Suprapubic skin (tissue), 4 donors: ENCODE measurements at regions not wholly inside any gene's neighbourhood (a gene's known extent, or its start where the extent isn't known, plus 50 kb on each side); places are given as distances from the start of the nearest gene placed in this dataset.

Experiments
- CTCF ChIP-seq, 2 donors: fragments of 200-600 bp in 1 of 2; fragments of 450-650 bp in 1 of 2; sonication (generic) in 1 of 2; IDR thresholded peaks; one replicate each; pipeline ENCODE4 v1.5.1; 2016 to 2019; ENCODE audit warnings: antibody characterized with exemption in 2 of 2, mild to moderate bottlenecking in 1 of 2, moderate library complexity in 1 of 2
- POLR2A ChIP-seq, 2 donors: fragments of 450-650 bp; IDR thresholded peaks; one replicate each; pipeline ENCODE4 v1.6.1; 2017; ENCODE audit warnings: antibody characterized with exemption in 2 of 2, mild to moderate bottlenecking in 2 of 2, moderate library complexity in 2 of 2
- POLR2AphosphoS5 ChIP-seq, 3 donors: sonication (generic); formaldehyde crosslinking; IDR thresholded peaks; one replicate each; pipeline ENCODE4 v1.6.1; 2017; ENCODE audit warnings: antibody characterized with exemption in 3 of 3

- TF ChIP-seq CTCF (IDR thresholded peaks at IDR 0.05) (no peak), POLR2AphosphoS5 (IDR thresholded peaks at IDR 0.05) (no peak), POLR2A (IDR thresholded peaks at IDR 0.05) (no peak)
These were observed 147.6 kb upstream of the MPPED2 start for GRCh38 chr11:30733748-30734147.
